HG03520 (cell line): ENCODE measurements at regions not wholly inside any gene's neighbourhood (a gene's known extent, or its start where the extent isn't known, plus 50 kb on each side); places are given as distances from the start of the nearest gene placed in this dataset.

Source experiments
- ATAC-seq: cut with Tn5 transposase; IDR thresholded peaks from one replicate; pipeline ENCODE4 v1.9.1; 2021; ENCODE audit warnings: mild to moderate bottlenecking, moderate library complexity; ENCODE audit not compliant: unreplicated experiment

- ATAC-seq = no peak
These were observed 61.9 kb upstream of the TAB3 start for GRCh38 chrX:30951003-30951402.

GRCh38 chrX:30950391-30950790 is 61.3 kb upstream of the TAB3 start:
- no peak for ATAC-seq

- ATAC-seq = no peak
These were observed 60.5 kb upstream of the TAB3 start for GRCh38 chrX:30949554-30949953.

GRCh38 chrX:30948626-30949025 is 59.6 kb upstream of the TAB3 start:
- no peak for ATAC-seq

GRCh38 chrX:30948051-30948450 is 59.0 kb upstream of the TAB3 start:
- no peak for ATAC-seq

- no peak for ATAC-seq
These were observed 54.9 kb upstream of the TAB3 start for GRCh38 chrX:30943984-30944383.

- ATAC-seq = no peak
These were observed 52.8 kb upstream of the TAB3 start for GRCh38 chrX:30941898-30942297.

DNA sequence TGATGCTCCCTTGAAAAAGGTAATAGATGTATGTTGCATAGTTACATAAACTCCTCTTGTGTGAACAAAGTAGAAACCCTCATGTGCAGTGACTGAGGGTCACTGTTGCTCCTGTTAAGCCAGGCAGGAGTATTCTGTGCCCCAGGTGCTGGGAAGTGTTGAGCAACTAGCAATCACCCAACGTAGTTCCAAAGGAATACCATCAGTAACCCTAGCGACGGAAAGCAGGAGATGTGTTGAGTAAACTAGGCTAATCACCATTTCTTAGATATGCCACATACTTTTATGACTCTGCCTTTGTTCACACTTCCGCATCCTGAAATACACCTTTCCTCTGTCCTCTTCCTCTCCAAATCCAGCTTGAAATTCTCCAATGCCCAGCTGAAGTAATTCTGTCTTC is 50.9 kb upstream of the TAB3 start:
- no peak for ATAC-seq
